SK-N-SH treated with all-trans-retinoic acid at 6 μM for 48 hours (cell line): ENCODE measurements at regions not wholly inside any gene's neighbourhood (a gene's known extent, or its start where the extent isn't known, plus 50 kb on each side); places are given as distances from the start of the nearest gene placed in this dataset.

Source experiments
- ATAC-seq: fragments of 200-7000 bp; cut with Tn5 transposase; 3 replicates; pipeline ENCODE4 v1.9.1; 2020; ENCODE audit warnings: mild to moderate bottlenecking, moderate library complexity
- ARNTL ChIP-seq: fragments of 450-650 bp; formaldehyde crosslinking; IDR thresholded peaks from 2 replicates; pipeline ENCODE4 v1.5.0; 2020; ENCODE audit warnings: low read depth, mild to moderate bottlenecking, moderate library complexity, borderline replicate concordance
- BACH2 ChIP-seq: fragments of 250-450 bp; sonication (Bioruptor Pico); IDR thresholded peaks from 2 replicates; pipeline ENCODE4 v1.9.0; 2021; ENCODE audit warnings: mild to moderate bottlenecking, borderline replicate concordance
- CREB5 ChIP-seq: fragments of 250-450 bp; sonication (Bioruptor Pico); IDR thresholded peaks from 2 replicates; pipeline ENCODE4 v1.5.1; 2020; ENCODE audit warnings: low read depth, mild to moderate bottlenecking, moderate library complexity
- CSDC2 ChIP-seq: fragments of 250-450 bp; sonication (Bioruptor Pico); IDR thresholded peaks from 2 replicates; pipeline ENCODE4 v1.5.0; 2020; ENCODE audit warnings: mild to moderate bottlenecking, moderate library complexity
- CSRNP3 ChIP-seq: fragments of 250-450 bp; sonication (Bioruptor Pico); IDR thresholded peaks from 2 replicates; pipeline ENCODE4 v1.5.1; 2021; ENCODE audit warnings: mild to moderate bottlenecking, moderate library complexity
- ESRRG ChIP-seq: fragments of 250-450 bp; sonication (Bioruptor Pico); IDR thresholded peaks from 2 replicates; pipeline ENCODE4 v1.6.1; 2021; ENCODE audit warnings: mild to moderate bottlenecking
- GLIS3 ChIP-seq: fragments of 250-450 bp; sonication (Bioruptor Pico); IDR thresholded peaks from 2 replicates; pipeline ENCODE4 v1.5.0; 2020; ENCODE audit warnings: mild to moderate bottlenecking, moderate library complexity
- ISL1 ChIP-seq: fragments of 250-450 bp; sonication (Bioruptor Pico); IDR thresholded peaks from 2 replicates; pipeline ENCODE4 v2.1.2; 2022; ENCODE audit warnings: mild to moderate bottlenecking, moderate library complexity
- OSR1 ChIP-seq: fragments of 250-450 bp; sonication (Bioruptor Pico); IDR thresholded peaks from 2 replicates; pipeline ENCODE4 v1.8.0; 2022; ENCODE audit warnings: moderate library complexity, mild to moderate bottlenecking, inconsistent platforms
- PATZ1 ChIP-seq: fragments of 250-450 bp; sonication (Bioruptor Pico); IDR thresholded peaks from 2 replicates; pipeline ENCODE4 v1.8.0; 2020; ENCODE audit warnings: mild to moderate bottlenecking, moderate library complexity, borderline replicate concordance
- POU6F1 ChIP-seq: fragments of 250-450 bp; sonication (Bioruptor Pico); IDR thresholded peaks from 2 replicates; pipeline ENCODE4 v1.8.0; 2021; ENCODE audit warnings: low read depth, mild to moderate bottlenecking, moderate library complexity, borderline replicate concordance
- PPARA ChIP-seq: fragments of 250-450 bp; sonication (Bioruptor Pico); IDR thresholded peaks from 2 replicates; pipeline ENCODE4 v1.5.0; 2020; ENCODE audit warnings: mild to moderate bottlenecking, borderline replicate concordance
- RARB ChIP-seq: fragments of 250-450 bp; sonication (Bioruptor Pico); IDR thresholded peaks from 2 replicates; pipeline ENCODE4 v1.8.0; 2021; ENCODE audit warnings: mild to moderate bottlenecking, moderate library complexity
- SNAI2 ChIP-seq: fragments of 250-450 bp; sonication (Bioruptor Pico); IDR thresholded peaks from 2 replicates; pipeline ENCODE4 v1.5.0; 2020; ENCODE audit warnings: mild to moderate bottlenecking, moderate library complexity
- TCF4 ChIP-seq: fragments of 250-450 bp; sonication (Bioruptor Pico); IDR thresholded peaks from 2 replicates; pipeline ENCODE4 v1.8.0; 2021; ENCODE audit warnings: mild to moderate bottlenecking, moderate library complexity, borderline replicate concordance
- TOX ChIP-seq: fragments of 250-450 bp; sonication (Bioruptor Pico); IDR thresholded peaks from 2 replicates; pipeline ENCODE4 v1.8.0; 2021; ENCODE audit warnings: mild to moderate bottlenecking, moderate library complexity, borderline replicate concordance
- TSHZ2 ChIP-seq: fragments of 250-450 bp; sonication (Bioruptor Pico); IDR thresholded peaks from 2 replicates; pipeline ENCODE4 v1.5.0; 2020; ENCODE audit warnings: mild to moderate bottlenecking, moderate library complexity
- ZC3H10 ChIP-seq: fragments of 250-450 bp; sonication (Bioruptor Pico); IDR thresholded peaks from 2 replicates; pipeline ENCODE4 v1.5.1; 2021; ENCODE audit warnings: mild to moderate bottlenecking, moderate library complexity
- ZFP3 ChIP-seq: fragments of 250-450 bp; sonication (Bioruptor Pico); IDR thresholded peaks from 2 replicates; pipeline ENCODE4 v1.5.0; 2020; ENCODE audit warnings: mild to moderate bottlenecking, moderate library complexity
- ZFP30 ChIP-seq: fragments of 450-650 bp; formaldehyde crosslinking; IDR thresholded peaks from 2 replicates; pipeline ENCODE4 v1.5.0; 2022; ENCODE audit warnings: mild to moderate bottlenecking, moderate library complexity
- ZNF565 ChIP-seq: fragments of 450-650 bp; formaldehyde crosslinking; conservative IDR thresholded peaks from 2 replicates; pipeline ENCODE4 v1.5.0; 2020; ENCODE audit warnings: low read depth, mild to moderate bottlenecking, moderate library complexity
- ZNF8 ChIP-seq: fragments of 450-650 bp; formaldehyde crosslinking; IDR thresholded peaks from 2 replicates; pipeline ENCODE4 v1.5.0; 2020; ENCODE audit warnings: mild to moderate bottlenecking, moderate library complexity

- TF ChIP-seq CSRNP3 (no peak), CSDC2 (no peak), ZNF565 (CRISPR knock-in tag) (no peak)
- ATAC-seq = no peak
Observed at GRCh38 chr16:64171632-64172031, 950.2 kb downstream of the CDH11 start.

GRCh38 chr16:64168371-64168770 lies 953.5 kb downstream of the CDH11 start:
- ATAC-seq = no peak
- TF ChIP-seq PPARA (CRISPR knock-in tag) = no peak
- no peak for TF ChIP-seq RARB (CRISPR knock-in tag)
- TF ChIP-seq ISL1 (CRISPR knock-in tag) = no peak
- no peak for TF ChIP-seq SNAI2 (CRISPR knock-in tag)
- no peak for TF ChIP-seq ZFP3 (CRISPR knock-in tag)
- no peak for TF ChIP-seq CSRNP3
- no peak for TF ChIP-seq ZFP30 (CRISPR knock-in tag)
- TF ChIP-seq TCF4 (CRISPR knock-in tag) = no peak
- no peak for TF ChIP-seq ZNF565 (CRISPR knock-in tag)
- no peak for TF ChIP-seq TOX (CRISPR knock-in tag)
- TF ChIP-seq CSDC2 = no peak
- no peak for TF ChIP-seq ZC3H10 (CRISPR knock-in tag)
- TF ChIP-seq BACH2 (CRISPR knock-in tag) = no peak
- TF ChIP-seq GLIS3 (CRISPR knock-in tag) = no peak
- TF ChIP-seq ZNF8 (CRISPR knock-in tag) = no peak
- TF ChIP-seq CREB5 (CRISPR knock-in tag) = no peak
- no peak for TF ChIP-seq ARNTL (CRISPR knock-in tag)
- no peak for TF ChIP-seq PATZ1 (CRISPR knock-in tag)

GRCh38 chr16:64167936-64168335 lies 953.9 kb downstream of the CDH11 start:
- ATAC-seq = no peak

More at GRCh38 chr16:64167936-64168335, 953.9 kb downstream of the CDH11 start:
- no peak for TF ChIP-seq TSHZ2
- TF ChIP-seq CSRNP3 = no peak
- no peak for TF ChIP-seq ZNF565 (CRISPR knock-in tag)
- no peak for TF ChIP-seq PATZ1 (CRISPR knock-in tag)
- no peak for TF ChIP-seq ZFP30 (CRISPR knock-in tag)
- no peak for TF ChIP-seq OSR1 (CRISPR knock-in tag)
- TF ChIP-seq ESRRG (CRISPR knock-in tag) = no peak
- no peak for TF ChIP-seq POU6F1 (CRISPR knock-in tag)
- TF ChIP-seq SNAI2 (CRISPR knock-in tag) = no peak
- no peak for TF ChIP-seq RARB (CRISPR knock-in tag)
- no peak for TF ChIP-seq GLIS3 (CRISPR knock-in tag)
- TF ChIP-seq ARNTL (CRISPR knock-in tag) = no peak
- TF ChIP-seq CREB5 (CRISPR knock-in tag) = no peak
- TF ChIP-seq ZC3H10 (CRISPR knock-in tag) = no peak
- TF ChIP-seq CSDC2 = no peak
